Calu3 (cell line): ENCODE measurements at regions not wholly inside any gene's neighbourhood (a gene's known extent, or its start where the extent isn't known, plus 50 kb on each side); places are given as distances from the start of the nearest gene placed in this dataset.

Experiments
- BruUV-seq: library from RNA; stranded (reverse); fragments of 400-500 nt; replicated peaks from 2 replicates; lab custom pipeline; 2021; lab: Mats Ljungman, UMichigan
- CTCF ChIA-PET: fragments of 300-600 bp; sonication (Branson Sonifier 250); formaldehyde crosslinking; loops from one replicate; lab custom pipeline; 2022; ENCODE audit warnings: antibody characterized with exemption; lab: Charles Lee
- DNase-seq: peaks from one replicate; pipeline ENCODE4 v3.0.0; 2022
- H3K27ac Mint-ChIP-seq: one replicate; pipeline ENCODE4 v1.8.0; 2022; ENCODE audit warnings: mixed read lengths; ENCODE audit not compliant: unreplicated experiment
- H3K27me3 Mint-ChIP-seq: one replicate; pipeline ENCODE4 v1.8.0; 2022; ENCODE audit warnings: mixed read lengths; ENCODE audit not compliant: unreplicated experiment
- H3K36me3 Mint-ChIP-seq: one replicate; pipeline ENCODE4 v1.8.0; 2022; ENCODE audit warnings: mild to moderate bottlenecking, moderate library complexity, mixed read lengths; ENCODE audit not compliant: insufficient read depth, unreplicated experiment
- H3K4me1 Mint-ChIP-seq: one replicate; pipeline ENCODE4 v1.8.0; 2022; ENCODE audit warnings: mild to moderate bottlenecking, low read depth, mixed read lengths; ENCODE audit not compliant: unreplicated experiment
- H3K4me3 Mint-ChIP-seq: one replicate; pipeline ENCODE4 v1.8.0; 2022; ENCODE audit warnings: mild to moderate bottlenecking, low read depth, moderate library complexity, mixed read lengths; ENCODE audit not compliant: unreplicated experiment
- H3K9me3 Mint-ChIP-seq: one replicate; pipeline ENCODE4 v1.8.0; 2022; ENCODE audit warnings: low read depth, mixed read lengths; ENCODE audit not compliant: unreplicated experiment
- intact Hi-C: fragments of 100-400 bp; cut with micrococcal nuclease; formaldehyde crosslinking; loops from one replicate; pipeline ENCODE4 v1.10.0; 2022; ENCODE audit not compliant: unreplicated experiment
- TF ChIP-seq, protein P1 (sequence below): fragments of 200-600 bp; IDR thresholded peaks from one replicate; pipeline ENCODE4 v1.8.0; 2022; ENCODE audit warnings: antibody characterized with exemption; ENCODE audit not compliant: unreplicated experiment

DNA sequence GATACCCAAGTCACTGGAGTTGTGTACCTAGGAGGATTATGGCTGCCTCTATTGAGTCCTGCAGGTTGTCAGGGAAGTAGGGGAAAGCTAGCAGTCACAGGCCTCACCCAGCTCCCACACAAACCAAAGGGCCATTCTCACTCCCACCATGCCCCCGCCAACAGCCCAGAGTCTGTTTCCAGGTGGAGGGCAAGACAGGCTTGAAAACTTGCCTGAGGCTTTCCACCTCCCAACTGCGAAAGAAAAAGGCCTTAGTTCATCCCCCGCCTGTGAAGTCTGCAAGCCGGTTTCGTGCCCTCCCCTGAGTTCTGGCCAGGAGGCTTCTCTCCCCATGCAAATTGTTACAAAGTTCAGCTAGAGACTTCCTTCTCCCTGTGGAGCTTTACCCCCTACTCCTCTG, 270.3 kb downstream of the TXNL1 start:
- BruUV-seq = no TSS peak
- H3K9me3 Mint-ChIP-seq = no peaks in the 10 kb centered on the region
- CTCF ChIA-PET = no interaction called here
- peaks cover 32% of the 10 kb centered on the region for H3K27me3 Mint-ChIP-seq
- no peaks in the 10 kb centered on the region for H3K4me1 Mint-ChIP-seq
- TF ChIP-seq, protein P1, sequence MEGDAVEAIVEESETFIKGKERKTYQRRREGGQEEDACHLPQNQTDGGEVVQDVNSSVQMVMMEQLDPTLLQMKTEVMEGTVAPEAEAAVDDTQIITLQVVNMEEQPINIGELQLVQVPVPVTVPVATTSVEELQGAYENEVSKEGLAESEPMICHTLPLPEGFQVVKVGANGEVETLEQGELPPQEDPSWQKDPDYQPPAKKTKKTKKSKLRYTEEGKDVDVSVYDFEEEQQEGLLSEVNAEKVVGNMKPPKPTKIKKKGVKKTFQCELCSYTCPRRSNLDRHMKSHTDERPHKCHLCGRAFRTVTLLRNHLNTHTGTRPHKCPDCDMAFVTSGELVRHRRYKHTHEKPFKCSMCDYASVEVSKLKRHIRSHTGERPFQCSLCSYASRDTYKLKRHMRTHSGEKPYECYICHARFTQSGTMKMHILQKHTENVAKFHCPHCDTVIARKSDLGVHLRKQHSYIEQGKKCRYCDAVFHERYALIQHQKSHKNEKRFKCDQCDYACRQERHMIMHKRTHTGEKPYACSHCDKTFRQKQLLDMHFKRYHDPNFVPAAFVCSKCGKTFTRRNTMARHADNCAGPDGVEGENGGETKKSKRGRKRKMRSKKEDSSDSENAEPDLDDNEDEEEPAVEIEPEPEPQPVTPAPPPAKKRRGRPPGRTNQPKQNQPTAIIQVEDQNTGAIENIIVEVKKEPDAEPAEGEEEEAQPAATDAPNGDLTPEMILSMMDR = no peak
- intact Hi-C loops = no loop called here
- H3K4me3 Mint-ChIP-seq = no peak overlapping the region
- DNase-seq = no peak
- H3K36me3 Mint-ChIP-seq = no peaks in the 10 kb centered on the region
- no peak overlapping the region for H3K27ac Mint-ChIP-seq

DNA sequence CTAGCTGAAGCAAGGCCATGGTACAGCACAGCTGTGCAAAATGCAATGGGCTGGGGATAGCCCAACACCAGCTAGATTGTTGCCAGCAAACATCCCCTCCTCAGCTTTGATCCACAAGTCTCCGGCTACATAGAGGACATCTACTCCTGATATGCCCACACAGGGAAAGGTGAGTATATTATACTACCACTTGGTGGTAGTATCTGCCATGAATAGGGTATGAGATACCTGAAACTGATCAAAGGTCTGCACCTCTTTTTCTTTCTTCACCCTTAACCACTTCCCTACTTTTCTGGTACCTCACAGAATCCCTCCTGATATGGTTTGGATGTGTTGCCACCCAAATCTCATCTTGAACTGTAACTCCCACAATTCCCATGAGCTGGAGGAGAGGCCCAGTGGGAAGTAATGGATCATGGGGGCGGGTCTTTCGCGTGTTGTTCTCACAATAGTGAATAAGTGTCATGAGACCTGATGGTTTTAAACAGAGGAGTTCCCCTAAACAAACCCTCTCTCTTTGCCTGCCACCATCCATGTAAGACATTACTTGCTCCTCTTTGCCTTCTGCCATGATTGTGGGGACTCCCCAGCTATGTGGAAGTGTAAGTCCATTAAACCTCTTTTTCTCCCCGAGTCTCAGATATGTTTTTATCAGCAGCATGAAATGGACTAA, 279.6 kb downstream of the TXNL1 start:
- intact Hi-C loops = loop anchor here (1.0 kb wide), 1 partner anchor 218 kb away; no protein-coding TSS in a partner anchor
- H3K9me3 Mint-ChIP-seq = peaks cover 5% of the 10 kb centered on the region
- CTCF ChIA-PET = no interaction called here
- H3K27ac Mint-ChIP-seq = no peak overlapping the region
- no TSS peak for BruUV-seq
- H3K4me1 Mint-ChIP-seq = no peaks in the 10 kb centered on the region
- no peaks in the 10 kb centered on the region for H3K27me3 Mint-ChIP-seq
- TF ChIP-seq, protein P1 = peak; percentile 23
- no peak overlapping the region for H3K4me3 Mint-ChIP-seq
- H3K36me3 Mint-ChIP-seq = no peaks in the 10 kb centered on the region
- no peak for DNase-seq

- Mint-ChIP-seq H3K4me3 (no peak overlapping the region), H3K27ac (no peak overlapping the region), H3K27me3 (peaks cover 21% of the 10 kb centered on the region), H3K36me3 (no peaks in the 10 kb centered on the region), H3K9me3 (peaks cover 9% of the 10 kb centered on the region), H3K4me1 (no peaks in the 10 kb centered on the region)
- DNase-seq = no peak
- intact Hi-C loops = no loop called here
- CTCF ChIA-PET = no interaction called here
- TF ChIP-seq, protein P1 = no peak
- no TSS peak for BruUV-seq
Observed at GRCh38 chr18:56353663-56354260, 284.6 kb downstream of the TXNL1 start.

- no peak overlapping the region for H3K27ac Mint-ChIP-seq
- TF ChIP-seq, protein P1 = no peak
- H3K4me3 Mint-ChIP-seq = no peak overlapping the region
- no peaks in the 10 kb centered on the region for H3K4me1 Mint-ChIP-seq
- CTCF ChIA-PET = no interaction called here
- peaks cover 36% of the 10 kb centered on the region for H3K27me3 Mint-ChIP-seq
- peaks cover 9% of the 10 kb centered on the region for H3K9me3 Mint-ChIP-seq
- BruUV-seq = no TSS peak
- no peak for DNase-seq
- intact Hi-C loops = no loop called here
- no peaks in the 10 kb centered on the region for H3K36me3 Mint-ChIP-seq
Observed at GRCh38 chr18:56351911-56352500, 286.4 kb downstream of the TXNL1 start.
